ENCODE measurements at regions not wholly inside any gene's neighbourhood (a gene's known extent, or its start where the extent isn't known, plus 50 kb on each side); places are given as distances from the start of the nearest gene placed in this dataset.
"Not testable (repeated sequence)": the region's sequence is repeated elsewhere in the genome, so short reads cannot be mapped to it uniquely, and the experiment has no call there.

GRCh38 chr1:146486300-146487014 is 257.6 kb upstream of the NOTCH2NLA start:
- H3K4me1 ChIP-seq (ENCODE audit: control insufficient read depth, extremely low read depth, insufficient read depth, low read length); H2AFZ ChIP-seq (ENCODE audit: low read depth, low read length); H4K20me1 ChIP-seq (replicated peaks; ENCODE audit: control insufficient read depth, extremely low read depth, insufficient read depth, low read length); BruUV-seq (replicated peaks); H3K9ac ChIP-seq (replicated peaks; ENCODE audit: extremely low read depth, insufficient read depth, low read length); H3K9me3 ChIP-seq (replicated peaks; ENCODE audit: control insufficient read depth, insufficient read depth, low read length); H3K79me2 ChIP-seq (ENCODE audit: control insufficient read depth, insufficient read depth, low read length); H3K27ac ChIP-seq (ENCODE audit: insufficient read depth, low read depth, low read length); POLR2A ChIA-PET; CTCF ChIA-PET; H3K9me1 ChIP-seq (replicated peaks; ENCODE audit: control insufficient read depth, extremely low read depth, insufficient read depth, low read length); FAIRE-seq; H3K36me3 ChIP-seq (ENCODE audit: control insufficient read depth in 2 of 2, extremely low read depth in 1 of 2, insufficient read depth in 2 of 2, low read length in 2 of 2); H3K4me2 ChIP-seq (ENCODE audit: insufficient read depth, low read length); H3K27me3 ChIP-seq (ENCODE audit: control insufficient read depth in 2 of 2, insufficient read depth in 2 of 2, low read length in 2 of 2); DNase-seq (ENCODE audit: low read depth, low spot score); dilution Hi-C loops (cut with MboI; ENCODE audit: extremely low pct_ligation_motif_present, low sequenced_read_pairs); intact Hi-C loops (cut with micrococcal nuclease); H3K4me3 ChIP-seq (replicated peaks in 1 of 3; ENCODE audit: insufficient read depth in 1 of 3, low read depth in 1 of 3, low read length in 3 of 3): not testable (repeated sequence)

DNA sequence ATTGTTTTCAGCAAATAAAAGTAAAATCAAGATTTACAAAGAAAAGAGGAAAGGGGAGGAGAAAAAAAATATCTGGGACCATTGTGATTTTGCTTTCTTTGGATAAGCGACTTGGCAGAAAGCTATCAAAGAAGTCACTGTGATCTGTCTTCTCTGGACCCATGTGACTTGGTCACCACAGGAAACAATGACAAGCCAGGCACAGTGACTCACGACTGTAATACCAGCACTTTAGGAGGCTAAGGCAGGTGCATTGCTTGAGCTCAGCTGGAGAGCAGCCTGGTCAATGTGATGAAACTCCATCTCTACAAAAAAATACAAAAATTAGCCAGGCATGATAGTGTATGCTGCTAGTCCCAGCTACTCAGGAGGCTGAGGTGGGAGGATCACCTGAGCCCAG is 255.4 kb upstream of the NOTCH2NLA start:
- H3K4me3 ChIP-seq (replicated peaks in 1 of 3; ENCODE audit: insufficient read depth in 1 of 3, low read depth in 1 of 3, low read length in 3 of 3); H3K9ac ChIP-seq (replicated peaks; ENCODE audit: extremely low read depth, insufficient read depth, low read length); H2AFZ ChIP-seq (ENCODE audit: low read depth, low read length); H3K27ac ChIP-seq (ENCODE audit: insufficient read depth, low read depth, low read length); BruUV-seq (replicated peaks); CTCF ChIA-PET; POLR2A ChIA-PET; H3K36me3 ChIP-seq (ENCODE audit: control insufficient read depth in 2 of 2, extremely low read depth in 1 of 2, insufficient read depth in 2 of 2, low read length in 2 of 2); H4K20me1 ChIP-seq (replicated peaks; ENCODE audit: control insufficient read depth, extremely low read depth, insufficient read depth, low read length); H3K4me2 ChIP-seq (ENCODE audit: insufficient read depth, low read length); FAIRE-seq; H3K9me3 ChIP-seq (replicated peaks; ENCODE audit: control insufficient read depth, insufficient read depth, low read length); DNase-seq (ENCODE audit: low read depth, low spot score); dilution Hi-C loops (cut with MboI; ENCODE audit: extremely low pct_ligation_motif_present, low sequenced_read_pairs); H3K27me3 ChIP-seq (ENCODE audit: control insufficient read depth in 2 of 2, insufficient read depth in 2 of 2, low read length in 2 of 2); H3K9me1 ChIP-seq (replicated peaks; ENCODE audit: control insufficient read depth, extremely low read depth, insufficient read depth, low read length); H3K4me1 ChIP-seq (ENCODE audit: control insufficient read depth, extremely low read depth, insufficient read depth, low read length); H3K79me2 ChIP-seq (ENCODE audit: control insufficient read depth, insufficient read depth, low read length); intact Hi-C loops (cut with micrococcal nuclease): not testable (repeated sequence)

GRCh38 chr1:146479188-146479587 is 250.4 kb upstream of the NOTCH2NLA start:
- intact Hi-C loops (cut with micrococcal nuclease); H3K4me1 ChIP-seq (ENCODE audit: control insufficient read depth, extremely low read depth, insufficient read depth, low read length); H4K20me1 ChIP-seq (replicated peaks; ENCODE audit: control insufficient read depth, extremely low read depth, insufficient read depth, low read length); H3K79me2 ChIP-seq (ENCODE audit: control insufficient read depth, insufficient read depth, low read length); H3K4me2 ChIP-seq (ENCODE audit: insufficient read depth, low read length); dilution Hi-C loops (cut with MboI; ENCODE audit: extremely low pct_ligation_motif_present, low sequenced_read_pairs); H2AFZ ChIP-seq (ENCODE audit: low read depth, low read length); DNase-seq (ENCODE audit: low read depth, low spot score); H3K9ac ChIP-seq (replicated peaks; ENCODE audit: extremely low read depth, insufficient read depth, low read length); H3K9me3 ChIP-seq (replicated peaks; ENCODE audit: control insufficient read depth, insufficient read depth, low read length); H3K27me3 ChIP-seq (ENCODE audit: control insufficient read depth in 2 of 2, insufficient read depth in 2 of 2, low read length in 2 of 2); H3K9me1 ChIP-seq (replicated peaks; ENCODE audit: control insufficient read depth, extremely low read depth, insufficient read depth, low read length); H3K4me3 ChIP-seq (replicated peaks in 1 of 3; ENCODE audit: insufficient read depth in 1 of 3, low read depth in 1 of 3, low read length in 3 of 3); BruUV-seq (replicated peaks); FAIRE-seq; H3K27ac ChIP-seq (ENCODE audit: insufficient read depth, low read depth, low read length); CTCF ChIA-PET; H3K36me3 ChIP-seq (ENCODE audit: control insufficient read depth in 2 of 2, extremely low read depth in 1 of 2, insufficient read depth in 2 of 2, low read length in 2 of 2); POLR2A ChIA-PET: not testable (repeated sequence)
